ENCODE measurements at regions not wholly inside any gene's neighbourhood (a gene's known extent, or its start where the extent isn't known, plus 50 kb on each side); places are given as distances from the start of the nearest gene placed in this dataset.
A peak's percentile ranks its signal among the peaks of the same experiment; 100 is the strongest.

DNA sequence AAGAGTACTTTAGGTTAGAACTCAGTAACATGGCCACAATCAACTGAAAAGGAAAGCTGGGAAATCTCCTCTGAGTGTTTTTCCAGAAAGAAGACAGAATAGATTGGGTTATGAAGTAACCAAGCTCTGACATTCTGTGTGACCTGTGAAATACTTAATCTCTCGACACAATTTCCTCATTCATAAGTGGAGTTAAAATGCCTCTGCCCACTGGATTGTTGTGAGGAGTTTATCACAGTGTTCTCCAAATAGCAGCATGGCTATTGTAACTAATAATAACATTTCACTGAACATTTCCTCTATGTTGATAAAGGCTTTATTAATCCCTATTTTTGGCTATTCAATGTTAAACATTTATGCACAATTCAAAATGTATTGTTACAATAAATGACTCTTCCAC lies 311.0 kb downstream of the GABRB2 start:
- FAIRE-seq, result no peak

DNA sequence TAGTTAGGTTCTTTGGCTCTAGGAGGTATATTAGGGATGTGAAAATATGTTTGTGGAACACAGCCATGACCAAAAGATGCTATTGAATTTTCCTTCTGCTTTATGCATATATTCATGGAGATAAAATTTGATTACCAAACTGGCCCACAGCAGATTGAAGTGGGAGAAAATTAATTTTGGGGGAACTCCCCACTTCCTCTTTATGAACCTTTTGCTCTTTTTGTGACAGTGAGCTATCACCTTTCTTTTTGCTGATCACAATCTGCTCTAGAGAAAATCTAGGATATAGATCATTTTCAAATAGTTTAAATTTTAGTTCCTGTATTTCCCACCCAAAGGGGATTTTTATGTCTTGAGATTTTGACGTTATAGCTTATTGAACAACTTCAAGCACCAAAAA lies 313.0 kb downstream of the GABRB2 start:
- FAIRE-seq, result no peak

DNA sequence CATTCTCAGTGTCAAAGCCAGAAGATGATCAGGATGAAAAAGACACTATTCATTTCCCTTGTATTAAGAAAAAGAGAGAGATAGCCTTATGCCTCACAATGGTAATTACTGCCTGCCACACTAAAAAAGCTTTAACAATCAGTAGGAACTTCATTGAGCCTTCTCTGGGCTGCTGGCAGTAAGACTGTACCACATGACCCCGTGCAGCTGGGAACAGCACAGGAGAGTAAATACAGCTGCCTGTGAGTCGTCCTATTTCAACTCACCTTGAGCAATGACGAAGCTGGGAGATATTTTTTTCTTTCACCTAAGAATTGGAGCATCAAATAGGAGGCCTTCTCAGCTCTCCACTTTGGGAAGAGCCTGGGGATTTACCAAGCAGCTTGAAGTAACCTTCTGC lies 316.3 kb downstream of the GABRB2 start:
- FAIRE-seq, result peak; percentile 81

DNA sequence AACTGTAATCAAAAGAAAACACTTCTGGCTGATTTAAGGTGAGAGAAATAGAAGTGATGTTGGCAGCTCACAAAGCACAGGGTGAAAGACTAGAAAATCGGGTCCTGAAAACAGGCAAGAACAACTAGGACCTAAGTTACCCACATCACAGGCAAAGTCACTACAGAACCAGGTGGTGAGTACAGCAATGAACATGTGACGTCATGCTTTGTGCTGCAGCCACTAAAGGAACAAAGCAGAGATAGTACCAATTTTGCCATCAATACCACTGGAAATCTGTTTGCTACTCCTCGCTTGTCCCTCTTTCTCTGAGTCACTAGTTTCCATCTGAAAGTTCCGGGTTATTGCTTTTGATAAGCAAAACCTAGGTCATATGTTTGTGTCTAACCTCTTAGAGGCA lies 326.7 kb downstream of the GABRB2 start:
- no peak for FAIRE-seq

DNA sequence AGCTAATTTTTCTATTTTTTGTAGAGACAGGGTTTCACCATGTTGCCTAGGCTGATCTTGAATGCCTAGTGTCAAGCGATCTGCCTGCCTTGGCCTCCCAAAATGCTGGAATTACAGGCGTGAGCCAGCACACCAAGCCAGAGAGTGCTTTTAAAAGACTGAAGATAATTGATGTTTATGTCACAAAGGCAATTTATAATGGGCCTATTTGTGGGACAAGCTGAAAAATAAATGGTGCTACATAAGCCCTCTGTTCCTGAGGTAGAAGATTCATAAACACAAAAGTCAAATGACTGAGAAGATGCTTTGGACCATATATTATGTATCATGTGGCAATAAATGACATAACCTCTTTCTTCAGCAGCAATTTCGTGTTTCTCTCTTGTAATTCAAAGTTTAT lies 329.6 kb downstream of the GABRB2 start:
- no peak for FAIRE-seq

DNA sequence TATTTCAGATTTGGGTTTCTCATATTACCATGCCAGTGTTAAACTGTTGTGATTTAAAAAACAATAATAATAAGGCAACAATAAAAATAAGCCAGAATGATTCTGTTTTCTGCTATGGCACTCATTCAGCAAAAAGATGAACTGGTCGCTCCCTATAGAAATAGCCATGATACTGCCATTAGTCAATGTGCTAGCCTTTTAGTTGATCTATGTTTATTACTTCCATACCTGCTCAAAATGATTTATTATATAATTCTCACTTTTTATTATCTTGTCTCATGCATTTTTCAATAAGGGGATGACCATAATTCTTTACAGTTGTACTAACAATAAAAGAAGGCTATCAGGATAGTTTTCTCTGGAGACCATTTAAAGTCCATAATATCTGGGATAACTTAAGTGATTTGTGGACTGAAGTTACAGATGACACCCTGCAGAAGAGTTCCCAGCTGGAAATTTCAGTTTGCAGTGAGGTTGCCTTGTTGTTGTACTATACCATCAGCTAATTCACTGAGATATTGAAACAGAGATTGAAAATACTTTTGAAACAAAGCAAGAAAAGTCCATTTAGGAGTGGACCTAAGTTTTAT lies 334.3 kb downstream of the GABRB2 start:
- no peak for FAIRE-seq

DNA sequence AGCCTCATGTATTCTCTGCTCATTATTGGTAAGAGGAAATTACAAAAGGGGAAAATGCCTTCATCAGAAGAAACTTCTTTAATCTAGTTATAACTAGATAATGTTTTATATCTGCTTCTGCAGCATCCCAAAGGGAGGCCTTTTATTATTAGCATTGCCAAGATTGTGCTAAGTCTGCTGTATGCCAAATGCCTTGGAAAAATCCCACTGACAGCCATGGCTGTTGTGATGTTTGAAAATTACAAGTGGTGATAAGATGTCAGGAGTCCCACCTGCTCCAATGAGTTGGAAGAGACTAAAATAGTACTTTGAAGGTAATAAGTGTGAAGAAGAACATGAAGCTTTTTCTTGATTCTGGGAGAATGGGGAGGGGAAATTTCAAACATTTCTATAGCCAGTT lies 345.0 kb downstream of the GABRB2 start:
- no peak for FAIRE-seq

DNA sequence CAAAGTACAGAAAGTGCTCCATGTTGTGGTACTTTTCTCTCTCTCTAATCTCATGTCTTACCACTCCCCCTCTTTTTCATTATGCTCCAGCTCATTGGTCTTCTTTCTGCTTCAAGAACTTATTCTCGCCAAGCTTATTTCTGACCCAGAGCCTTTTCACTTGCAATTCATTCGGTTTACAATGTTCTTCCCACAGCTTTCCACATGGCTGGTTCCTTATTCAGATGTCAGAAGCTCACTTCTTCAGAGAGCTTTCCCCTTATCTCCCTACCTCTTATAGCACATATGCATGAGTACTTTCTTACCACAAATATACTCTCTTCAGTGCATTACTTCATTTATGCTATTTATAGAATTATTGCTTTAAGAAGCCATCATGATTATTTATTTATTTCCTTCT lies 338.8 kb upstream of the ATP10B start:
- no peak for FAIRE-seq

DNA sequence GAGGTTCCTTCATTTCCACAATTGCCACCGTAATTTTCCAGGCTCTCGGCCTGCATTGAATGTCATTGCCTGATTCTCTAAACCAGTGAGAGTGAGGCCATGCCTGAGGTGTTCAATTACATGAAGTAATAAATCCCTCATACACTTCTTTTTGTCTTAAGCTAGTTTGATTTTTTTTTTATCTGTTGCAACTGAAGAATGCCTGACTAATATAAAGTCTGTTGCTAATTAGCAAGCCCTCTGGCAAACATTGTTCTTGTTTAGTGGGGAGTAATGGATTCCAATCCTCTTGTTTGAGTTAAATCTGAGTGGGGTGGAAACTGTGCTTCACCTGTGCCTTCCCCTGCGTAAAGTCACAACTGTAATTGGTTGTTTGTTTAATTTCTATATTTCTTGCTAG lies 338.1 kb upstream of the ATP10B start:
- FAIRE-seq, result no peak

DNA sequence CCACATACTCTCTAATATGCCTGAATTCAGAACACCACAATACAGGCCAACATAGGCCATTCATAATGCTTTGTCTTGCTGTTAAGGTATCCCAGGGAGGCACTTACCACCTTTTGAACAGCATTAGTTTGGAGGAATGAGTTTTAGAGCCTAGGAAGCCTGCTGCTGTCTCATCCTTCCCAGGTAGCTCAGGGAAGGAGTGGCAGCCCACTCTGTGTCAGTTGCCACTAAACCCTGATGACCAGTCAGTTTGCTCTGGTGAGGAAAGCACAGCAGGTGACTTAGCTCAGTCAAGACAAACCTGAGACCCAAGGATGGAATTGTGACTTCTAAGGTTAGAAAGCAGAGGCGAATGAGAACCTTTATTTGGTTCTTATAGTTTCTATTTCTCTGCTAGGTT lies 337.4 kb upstream of the ATP10B start:
- FAIRE-seq, result no peak

DNA sequence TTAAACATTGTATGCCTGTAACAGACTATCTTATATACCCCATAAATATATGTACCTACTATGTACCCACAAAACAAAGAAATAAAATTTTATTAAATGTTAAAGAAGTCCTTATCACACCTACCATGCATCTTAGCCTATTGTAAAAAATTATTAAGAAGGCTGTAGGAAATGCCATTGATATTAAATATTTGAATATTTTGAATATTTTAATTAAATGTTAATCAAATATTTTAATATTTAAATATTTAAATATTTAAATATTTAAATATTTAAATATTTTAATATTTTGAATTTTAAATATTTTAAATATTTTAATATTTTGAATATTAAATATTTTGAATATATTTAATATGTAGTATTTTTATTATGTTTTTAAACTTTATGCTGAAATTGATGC lies 331.5 kb upstream of the ATP10B start:
- FAIRE-seq, result no peak

DNA sequence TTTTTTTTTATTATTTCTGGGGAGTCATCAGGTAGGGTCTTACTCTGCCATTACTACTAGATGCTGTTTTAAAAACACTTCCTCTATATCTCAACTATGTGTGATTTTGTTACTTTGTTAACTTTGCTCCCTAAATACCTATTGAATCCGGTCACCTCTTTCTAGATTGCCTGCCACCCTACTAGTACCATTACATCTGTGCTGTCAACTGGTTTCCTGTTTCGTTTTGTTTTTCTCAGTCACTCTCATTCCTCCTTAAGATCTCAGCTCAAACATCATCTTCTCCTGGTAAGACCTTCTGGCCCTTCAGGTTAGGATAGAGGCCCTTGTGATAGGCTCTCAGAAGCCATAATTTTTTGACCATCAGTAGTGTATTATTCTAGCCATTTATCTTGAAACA lies 324.2 kb upstream of the ATP10B start:
- no peak for FAIRE-seq

DNA sequence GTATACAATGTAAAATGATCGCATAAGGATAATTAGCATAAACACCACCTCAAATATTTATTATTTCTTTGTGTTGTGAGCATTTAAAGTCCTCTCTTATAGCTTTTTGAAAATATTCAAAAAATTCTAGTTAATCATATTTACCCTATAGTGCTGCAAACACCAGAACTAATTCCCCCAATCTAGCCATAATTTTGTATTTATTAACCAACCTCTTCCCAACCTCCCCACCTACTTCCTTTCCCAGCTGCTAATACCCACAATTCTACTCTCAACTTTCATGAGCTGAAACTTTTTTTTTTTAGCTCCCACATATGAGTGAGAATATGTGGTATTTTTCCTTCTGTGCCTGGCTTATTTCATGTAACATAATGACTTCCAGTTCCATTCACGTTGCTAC lies 317.8 kb upstream of the ATP10B start:
- no peak for FAIRE-seq

DNA sequence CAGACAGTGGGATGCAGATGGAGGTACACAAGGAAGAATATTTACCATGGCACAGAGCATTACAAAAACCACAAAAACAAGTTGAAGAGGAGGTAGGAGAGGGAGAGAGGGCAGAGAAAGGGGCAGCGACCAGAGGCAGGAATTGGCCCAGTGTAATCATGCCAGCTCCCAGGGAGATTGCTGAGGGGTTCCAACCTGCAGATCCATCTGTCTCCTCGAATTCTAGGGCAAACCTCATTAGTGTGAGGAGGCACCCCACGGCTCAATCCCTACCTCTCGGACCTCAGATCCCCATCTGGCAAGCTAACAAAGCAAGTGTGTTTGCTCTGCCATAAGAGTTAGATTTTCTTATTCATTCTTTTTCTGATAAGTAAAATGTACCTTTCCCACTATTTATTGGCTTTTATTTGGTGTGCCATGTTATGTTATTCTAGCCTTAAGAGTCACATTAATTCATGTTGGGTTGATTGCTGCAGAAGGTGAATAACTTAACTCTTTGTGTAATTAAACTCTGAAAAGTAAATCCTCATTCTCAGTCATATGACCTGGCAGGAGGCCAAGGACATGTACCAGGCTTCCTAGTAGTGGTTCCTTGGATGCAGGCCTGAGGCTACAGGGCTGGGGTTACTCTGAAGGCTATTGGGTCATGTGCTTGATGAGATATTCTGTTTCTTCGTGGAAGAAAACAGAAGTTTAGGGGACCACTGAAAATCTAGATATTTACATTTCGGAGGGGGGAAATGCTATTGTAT lies 315.2 kb upstream of the ATP10B start:
- no peak for FAIRE-seq

DNA sequence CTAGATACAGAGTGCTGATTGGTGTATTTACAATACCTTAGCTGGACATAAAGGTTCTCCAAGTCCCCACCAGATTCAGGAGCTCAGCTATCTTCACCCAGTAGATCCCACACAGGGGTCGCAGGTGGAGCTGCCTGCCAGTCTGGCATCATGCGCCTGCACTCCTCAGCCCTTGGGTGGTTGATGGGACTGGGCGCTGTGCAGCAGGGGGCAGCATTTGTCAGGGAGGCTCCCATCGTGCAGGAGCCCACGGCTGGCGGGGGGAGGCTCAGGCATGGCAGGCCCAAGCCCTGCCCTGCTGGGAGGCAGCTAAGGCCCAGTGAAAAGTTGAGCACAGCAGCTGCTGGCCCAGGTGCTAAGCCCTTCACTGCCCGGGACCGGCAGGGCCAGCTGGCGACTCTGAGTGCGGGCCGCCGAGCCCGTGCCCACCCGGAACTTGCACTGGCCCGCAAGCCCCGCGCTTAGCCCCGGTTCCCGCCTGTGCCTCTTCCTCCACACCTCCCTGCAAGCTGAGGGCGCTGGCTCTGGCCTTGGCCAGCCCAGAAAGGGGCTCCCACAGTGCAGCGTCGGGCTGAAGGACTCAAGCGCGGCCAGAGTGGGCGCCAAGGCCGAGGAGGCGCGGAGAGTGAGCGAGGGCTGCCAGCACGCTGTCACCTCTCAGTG lies 314.1 kb upstream of the ATP10B start:
- FAIRE-seq, result no peak

DNA sequence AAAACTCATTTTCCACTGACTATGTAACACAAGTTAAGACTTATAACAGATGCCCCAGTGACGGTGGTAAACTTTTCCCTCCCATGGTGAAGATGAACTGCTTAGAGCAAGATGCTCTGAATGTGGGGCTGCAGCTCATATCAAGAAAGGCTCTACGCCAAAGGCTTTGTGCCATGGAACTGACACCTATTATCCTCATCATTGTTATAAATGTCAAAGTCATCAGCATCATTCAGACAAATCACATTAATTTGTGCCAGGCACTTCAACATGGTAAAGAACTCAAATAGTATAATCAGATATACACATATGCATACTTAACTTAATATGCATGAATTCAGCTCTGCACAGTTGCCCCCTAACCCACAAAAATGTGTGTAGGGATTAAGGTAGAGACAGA lies 305.9 kb upstream of the ATP10B start:
- no peak for FAIRE-seq

DNA sequence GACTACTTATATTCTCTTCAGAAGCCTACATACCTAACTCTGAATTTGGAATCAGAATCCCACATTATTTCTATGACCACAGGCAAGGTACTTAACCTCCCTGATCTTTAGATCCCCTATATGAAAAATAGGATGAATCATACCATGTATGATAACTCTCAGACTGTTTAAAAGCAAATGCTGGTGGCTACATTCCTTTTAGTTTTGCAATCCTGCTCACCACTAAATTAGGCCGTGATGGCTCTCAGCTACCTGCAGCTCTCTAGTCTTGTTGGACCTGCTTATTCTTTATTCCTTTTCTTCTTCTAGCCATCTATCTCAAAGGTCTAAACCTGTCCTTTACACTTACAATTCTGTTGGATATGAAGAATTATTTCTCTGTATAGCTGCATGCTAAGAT lies 303.4 kb upstream of the ATP10B start:
- no peak for FAIRE-seq

DNA sequence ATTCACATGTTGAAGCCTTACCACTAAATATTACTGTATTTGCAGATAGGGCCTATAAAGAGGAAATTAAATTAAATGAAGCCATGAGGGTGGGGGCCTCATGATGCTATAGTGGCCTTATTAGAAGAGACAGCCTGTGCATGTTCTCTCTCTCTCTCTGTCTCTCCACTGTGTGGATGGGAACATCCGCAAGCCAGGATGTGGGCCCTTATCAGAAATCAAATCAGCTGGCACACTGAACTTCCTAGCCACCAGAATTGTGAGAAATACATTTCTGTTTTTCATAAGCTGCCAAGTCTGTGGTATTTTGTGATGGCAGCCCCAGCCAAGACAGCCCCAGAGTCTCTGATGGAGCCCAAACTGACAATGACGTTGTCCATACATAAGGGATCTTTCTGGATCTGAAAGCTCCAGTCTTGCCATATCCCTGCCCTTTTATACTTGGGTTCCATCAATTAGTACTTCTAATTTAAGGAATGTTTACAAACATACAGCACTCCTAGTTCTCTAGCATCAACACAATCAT lies 300.5 kb upstream of the ATP10B start:
- FAIRE-seq, result no peak

DNA sequence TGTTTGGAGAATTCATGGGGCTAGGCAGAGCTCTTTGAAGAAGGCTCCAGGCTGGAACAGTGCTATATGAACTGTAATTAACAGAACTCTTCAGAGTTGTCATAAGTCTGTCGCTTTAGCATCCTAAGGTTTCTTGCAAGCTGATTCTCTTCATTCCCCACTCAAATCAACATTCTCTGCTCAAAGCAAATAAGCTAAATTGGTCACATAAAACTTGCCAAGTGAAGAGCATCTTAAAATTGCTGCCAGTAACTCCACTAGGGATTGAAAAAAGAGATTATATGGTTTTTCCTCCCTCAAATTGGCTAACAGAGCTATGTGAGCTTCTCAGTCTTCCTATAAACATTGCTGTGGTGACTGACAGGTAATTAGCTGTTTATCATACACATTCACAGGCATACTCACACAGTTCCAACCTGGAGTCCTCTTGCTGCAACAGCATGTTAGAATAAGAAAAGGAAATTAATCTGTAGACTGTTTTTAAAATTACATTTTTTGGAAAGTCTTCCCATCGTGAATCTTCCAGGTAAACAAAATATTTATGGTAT lies 298.5 kb upstream of the ATP10B start:
- FAIRE-seq, result no peak

DNA sequence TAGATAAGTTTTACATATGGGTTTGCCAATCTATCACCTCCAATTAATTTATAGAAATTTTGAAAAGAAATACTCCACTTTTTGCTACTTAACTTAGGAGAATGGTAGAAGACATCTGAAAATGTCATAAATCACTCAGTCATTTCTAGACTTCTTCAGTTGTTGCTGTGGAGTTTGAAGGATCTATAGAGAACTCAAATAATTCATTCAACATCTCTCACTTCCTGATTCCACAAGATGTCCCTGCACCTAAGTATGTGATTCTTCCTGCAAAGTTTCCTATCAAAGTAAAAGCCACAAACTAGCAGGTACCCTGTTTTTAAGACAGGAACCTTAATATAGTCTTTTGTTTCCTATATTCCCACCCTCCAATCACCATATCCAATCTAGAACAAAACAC lies 297.1 kb upstream of the ATP10B start:
- no peak for FAIRE-seq

DNA sequence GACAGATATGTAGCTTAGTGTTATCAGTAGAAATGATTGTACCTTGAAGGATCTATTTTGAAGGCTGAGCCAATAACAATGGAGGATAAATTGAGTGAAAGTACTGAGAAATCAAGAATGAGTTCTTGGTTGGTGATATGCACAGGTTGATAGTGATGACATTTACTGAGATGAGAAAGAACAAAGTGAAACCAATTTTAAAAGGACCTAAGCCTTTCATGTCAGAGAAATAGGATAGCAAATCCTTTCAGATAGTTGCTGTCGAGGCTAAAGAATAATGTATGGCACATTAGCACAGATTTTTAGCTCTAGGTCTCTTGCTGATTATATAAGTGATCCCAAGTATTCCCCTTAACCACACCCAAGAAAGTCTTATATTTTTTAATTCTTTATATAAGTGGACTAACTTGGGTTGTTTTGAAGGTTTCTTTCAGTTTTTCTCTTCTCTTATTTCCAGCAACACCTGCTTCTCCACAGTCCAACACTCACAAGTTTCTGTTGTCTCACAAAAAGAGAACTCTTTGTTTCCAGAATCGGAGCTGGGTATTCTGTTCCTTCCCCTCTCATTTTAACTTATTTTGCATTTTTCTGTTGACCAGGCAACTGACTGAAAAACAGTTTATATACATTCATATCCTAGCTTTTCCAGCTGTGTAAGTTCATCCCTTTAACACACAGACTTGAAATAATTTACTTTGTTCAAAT lies 286.9 kb upstream of the ATP10B start:
- FAIRE-seq, result no peak

DNA sequence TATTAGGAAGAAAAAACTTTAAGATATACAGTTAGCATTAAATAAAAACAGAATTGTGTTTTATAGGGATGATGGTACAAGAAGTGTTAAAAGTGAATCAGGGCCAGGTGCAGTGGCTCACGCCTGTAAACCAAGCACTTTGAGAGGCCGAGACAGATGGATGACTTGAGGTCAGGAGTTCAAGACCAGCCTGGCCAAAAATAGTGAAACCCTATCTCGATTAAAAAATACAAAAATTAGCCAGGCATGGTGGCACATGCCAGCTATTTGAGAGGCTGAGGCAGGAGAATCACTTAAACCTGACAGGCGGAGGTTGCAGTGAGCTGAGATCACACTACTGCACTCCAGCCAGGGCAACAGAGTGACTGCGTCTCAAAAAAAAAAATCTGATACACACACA lies 282.9 kb upstream of the ATP10B start:
- FAIRE-seq, result no peak

DNA sequence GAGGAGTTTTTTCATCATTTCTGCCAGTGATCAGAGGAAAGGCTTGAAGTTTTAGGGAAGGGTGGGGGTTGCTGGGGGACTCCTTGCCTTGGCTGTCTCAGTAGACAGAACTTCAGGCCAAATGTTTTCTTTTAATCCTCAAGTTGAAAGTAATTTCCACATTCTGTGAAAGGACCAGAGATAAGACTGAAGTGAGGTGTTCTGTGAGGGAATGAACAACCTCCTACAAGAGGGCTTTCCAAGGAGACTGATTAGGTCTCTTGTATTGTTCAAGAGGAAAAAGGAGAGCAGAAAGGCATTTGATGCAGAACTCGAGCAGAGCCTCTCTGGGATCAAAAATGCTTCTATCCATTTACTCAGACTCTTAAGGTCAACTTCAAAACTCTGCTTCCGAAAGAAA lies 282.1 kb upstream of the ATP10B start:
- FAIRE-seq, result no peak

Measured in islet of Langerhans (tissue), 1 donor.